ENCODE measurements at regions not wholly inside any gene's neighbourhood (a gene's known extent, or its start where the extent isn't known, plus 50 kb on each side); places are given as distances from the start of the nearest gene placed in this dataset.

DNA sequence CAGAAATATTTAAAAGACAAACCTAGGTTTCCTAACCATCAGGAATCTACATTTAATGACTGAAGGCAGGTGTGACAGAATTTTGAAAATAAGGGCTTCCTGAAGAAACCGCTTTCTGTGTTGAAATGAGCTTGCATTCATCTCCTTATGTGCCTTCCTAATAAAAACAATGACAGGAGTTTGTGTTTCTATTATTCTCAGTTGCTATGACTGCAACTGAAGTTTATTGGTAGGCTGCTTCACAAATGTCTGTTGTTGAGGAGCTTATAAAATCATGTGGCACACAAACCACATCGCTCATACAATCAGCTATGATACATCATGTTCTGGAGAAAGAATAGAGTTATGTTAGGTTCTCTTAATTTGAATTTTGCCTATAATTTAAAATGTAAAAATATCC lies 362.7 kb upstream of the SLC8A1 start:
- no peak overlapping the region for H3K27ac ChIP-seq
- TF ChIP-seq ZFX (IDR thresholded peaks at IDR 0.05), result no peak
- TF ChIP-seq, protein P1, sequence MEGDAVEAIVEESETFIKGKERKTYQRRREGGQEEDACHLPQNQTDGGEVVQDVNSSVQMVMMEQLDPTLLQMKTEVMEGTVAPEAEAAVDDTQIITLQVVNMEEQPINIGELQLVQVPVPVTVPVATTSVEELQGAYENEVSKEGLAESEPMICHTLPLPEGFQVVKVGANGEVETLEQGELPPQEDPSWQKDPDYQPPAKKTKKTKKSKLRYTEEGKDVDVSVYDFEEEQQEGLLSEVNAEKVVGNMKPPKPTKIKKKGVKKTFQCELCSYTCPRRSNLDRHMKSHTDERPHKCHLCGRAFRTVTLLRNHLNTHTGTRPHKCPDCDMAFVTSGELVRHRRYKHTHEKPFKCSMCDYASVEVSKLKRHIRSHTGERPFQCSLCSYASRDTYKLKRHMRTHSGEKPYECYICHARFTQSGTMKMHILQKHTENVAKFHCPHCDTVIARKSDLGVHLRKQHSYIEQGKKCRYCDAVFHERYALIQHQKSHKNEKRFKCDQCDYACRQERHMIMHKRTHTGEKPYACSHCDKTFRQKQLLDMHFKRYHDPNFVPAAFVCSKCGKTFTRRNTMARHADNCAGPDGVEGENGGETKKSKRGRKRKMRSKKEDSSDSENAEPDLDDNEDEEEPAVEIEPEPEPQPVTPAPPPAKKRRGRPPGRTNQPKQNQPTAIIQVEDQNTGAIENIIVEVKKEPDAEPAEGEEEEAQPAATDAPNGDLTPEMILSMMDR (conservative IDR thresholded peaks at IDR 0.05), result no peak

DNA sequence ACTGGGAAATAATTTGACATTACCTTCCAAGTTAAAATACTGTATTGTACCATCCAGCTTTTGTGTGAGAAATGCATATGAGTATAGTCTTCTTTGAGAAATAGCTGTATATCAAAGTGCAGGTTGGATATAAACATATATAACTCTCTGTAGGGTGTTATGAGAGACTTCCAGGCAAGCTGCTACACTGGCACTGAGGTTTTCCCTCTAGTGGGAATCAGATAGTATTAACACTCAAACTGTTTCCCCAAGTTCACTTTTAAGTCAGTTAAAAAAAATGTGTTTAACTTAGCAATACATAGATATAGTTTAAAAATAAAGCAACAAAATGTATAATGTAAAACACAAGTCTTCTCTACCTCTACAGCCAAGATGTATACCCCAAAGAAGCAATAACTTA lies 368.4 kb upstream of the SLC8A1 start:
- TF ChIP-seq ZFX (IDR thresholded peaks at IDR 0.05), result no peak
- TF ChIP-seq, protein P1 (conservative IDR thresholded peaks at IDR 0.05), result no peak
- H3K27ac ChIP-seq, result no peak overlapping the region

DNA sequence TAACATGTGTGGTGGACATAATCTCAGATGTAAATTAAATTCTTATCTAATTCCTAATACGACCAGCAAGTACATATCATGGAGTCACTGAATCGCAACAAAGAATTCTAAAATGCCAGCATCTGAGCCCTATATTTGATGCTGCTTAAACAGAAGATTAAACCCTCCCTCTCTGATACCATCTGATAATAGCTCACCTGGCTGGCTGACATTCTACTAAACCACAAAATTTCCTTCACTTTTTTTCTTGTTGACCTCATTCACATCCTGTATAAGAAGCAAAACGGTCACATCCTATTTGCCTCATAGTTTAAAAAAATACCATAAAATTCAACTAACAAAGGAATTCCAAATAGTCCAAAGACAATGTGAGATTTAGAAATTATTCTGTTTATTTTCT lies 371.6 kb upstream of the SLC8A1 start:
- H3K27ac ChIP-seq, result no peak overlapping the region
- TF ChIP-seq ZFX (IDR thresholded peaks at IDR 0.05), result no peak
- TF ChIP-seq, protein P1 (conservative IDR thresholded peaks at IDR 0.05), result no peak

DNA sequence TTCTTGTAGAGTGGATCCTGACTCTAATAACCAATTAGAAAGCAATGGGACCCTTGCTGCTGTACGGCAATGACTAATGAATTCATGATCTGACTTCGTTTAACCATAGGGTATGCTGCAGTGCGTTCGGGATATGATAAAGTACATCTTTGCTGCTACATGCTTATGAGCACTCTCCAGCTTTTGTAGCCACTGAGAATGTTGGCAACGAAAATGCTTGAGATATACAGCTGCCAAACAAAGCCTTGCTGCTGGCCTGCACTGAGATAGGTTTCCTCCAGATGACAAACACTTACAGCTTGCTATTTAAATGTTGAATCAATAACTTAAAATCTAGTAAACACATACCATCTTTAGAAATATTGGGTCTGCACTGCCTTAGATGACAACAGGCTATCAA lies 372.4 kb upstream of the SLC8A1 start:
- TF ChIP-seq, protein P1 (conservative IDR thresholded peaks at IDR 0.05), result no peak
- TF ChIP-seq ZFX (IDR thresholded peaks at IDR 0.05), result no peak

DNA sequence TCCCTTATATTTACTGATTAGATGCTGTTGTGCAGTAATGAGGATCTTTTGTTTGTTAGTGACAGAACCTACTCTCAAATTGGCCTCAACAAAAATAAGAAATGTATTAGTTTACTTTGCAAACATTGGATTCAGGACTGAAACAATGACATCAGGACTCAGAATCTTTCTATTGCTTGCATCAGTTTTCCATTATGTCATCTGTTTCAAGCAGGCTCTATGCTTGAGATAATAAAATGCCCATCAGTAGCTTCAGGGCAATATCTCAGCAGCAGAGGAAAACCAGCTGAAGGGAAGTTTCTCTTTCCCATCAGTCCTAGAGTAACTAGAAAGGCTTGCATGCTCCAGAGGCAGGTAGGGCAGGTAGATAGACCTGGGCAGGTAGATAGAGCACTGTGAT lies 375.5 kb upstream of the SLC8A1 start:
- no peak for TF ChIP-seq ZFX (IDR thresholded peaks at IDR 0.05)
- TF ChIP-seq, protein P1 (conservative IDR thresholded peaks at IDR 0.05), result no peak
- no peak overlapping the region for H3K27ac ChIP-seq

More for the DNA sequence above, 372.4 kb upstream of the SLC8A1 start:
- H3K27ac ChIP-seq, result no peak overlapping the region

DNA sequence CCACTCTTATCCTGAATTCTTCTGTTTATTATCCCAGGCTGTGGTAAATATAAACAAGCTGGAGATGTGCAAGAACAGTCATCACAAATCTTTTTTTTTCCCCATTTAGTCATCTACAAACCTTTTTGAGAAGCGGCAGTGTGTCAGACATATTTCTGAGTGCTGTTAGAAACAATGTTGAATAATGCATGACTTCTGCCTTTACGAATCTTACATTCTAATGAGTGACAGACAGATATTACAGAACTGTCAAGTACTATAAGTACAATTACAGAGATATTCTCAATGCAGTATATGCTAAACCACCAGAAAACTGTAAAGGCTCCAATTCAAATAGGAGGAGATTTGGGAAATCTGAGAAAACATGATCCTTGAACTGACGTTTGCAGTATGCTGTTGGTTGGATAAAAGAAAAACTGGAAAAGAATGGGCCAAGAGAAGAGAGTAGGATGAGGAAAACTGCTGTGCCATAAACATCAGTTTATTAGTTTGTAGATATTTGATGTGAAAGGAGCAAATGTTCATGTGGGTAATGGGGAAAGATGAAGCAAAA lies 379.5 kb upstream of the SLC8A1 start:
- H3K27ac ChIP-seq, result no peak overlapping the region
- TF ChIP-seq, protein P1 (conservative IDR thresholded peaks at IDR 0.05), result no peak
- no peak for TF ChIP-seq ZFX (IDR thresholded peaks at IDR 0.05)

DNA sequence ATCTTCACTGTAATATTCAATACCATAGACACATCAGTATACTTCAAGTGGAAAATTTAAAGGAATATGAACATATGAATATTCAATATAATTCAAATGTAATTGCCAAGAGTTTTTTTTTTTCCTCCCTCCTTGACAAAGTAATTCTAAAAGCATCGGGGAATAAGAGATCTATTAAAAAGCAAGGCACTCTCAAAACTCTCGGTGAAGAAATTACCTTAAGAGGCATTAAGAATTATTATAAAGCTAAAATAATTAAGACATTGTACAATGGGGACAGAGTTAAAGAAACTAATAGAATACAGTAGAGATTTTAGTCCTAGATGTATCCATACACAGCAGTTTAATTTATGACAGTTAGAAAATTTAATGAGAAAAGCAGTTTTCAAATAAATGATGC lies 390.0 kb upstream of the SLC8A1 start:
- no peak overlapping the region for H3K27ac ChIP-seq
- no peak for TF ChIP-seq ZFX (IDR thresholded peaks at IDR 0.05)
- TF ChIP-seq, protein P1 (conservative IDR thresholded peaks at IDR 0.05), result no peak
